Gastroesophageal sphincter (tissue), 3 donors: ENCODE measurements at regions not wholly inside any gene's neighbourhood (a gene's known extent, or its start where the extent isn't known, plus 50 kb on each side); places are given as distances from the start of the nearest gene placed in this dataset.

Experiments
- CTCF ChIP-seq, 4 experiments: fragments of 200-600 bp in 2 of 4; fragments of 450-650 bp in 2 of 4; sonication (generic) in 1 of 4; IDR thresholded peaks; one replicate each; pipeline ENCODE4 v1.5.1; 2017 to 2019; ENCODE audit warnings: antibody characterized with exemption in 4 of 4, mild to moderate bottlenecking in 2 of 4, moderate library complexity in 2 of 4
- POLR2A ChIP-seq, 2 donors: fragments of 450-650 bp; IDR thresholded peaks; one replicate each; pipeline ENCODE4 v1.6.1; 2017; ENCODE audit warnings: antibody characterized with exemption in 2 of 2, mild to moderate bottlenecking in 2 of 2, moderate library complexity in 1 of 2

GRCh38 chr7:27030393-27031050 lies 65.3 kb downstream of the HOXA1 start:
- no peak for TF ChIP-seq CTCF (IDR thresholded peaks at IDR 0.05)
- TF ChIP-seq POLR2A (IDR thresholded peaks at IDR 0.05): no peak
